ENCODE measurements at regions not wholly inside any gene's neighbourhood (a gene's known extent, or its start where the extent isn't known, plus 50 kb on each side); places are given as distances from the start of the nearest gene placed in this dataset.
A peak's percentile ranks its signal among the peaks of the same experiment; 100 is the strongest.

DNA sequence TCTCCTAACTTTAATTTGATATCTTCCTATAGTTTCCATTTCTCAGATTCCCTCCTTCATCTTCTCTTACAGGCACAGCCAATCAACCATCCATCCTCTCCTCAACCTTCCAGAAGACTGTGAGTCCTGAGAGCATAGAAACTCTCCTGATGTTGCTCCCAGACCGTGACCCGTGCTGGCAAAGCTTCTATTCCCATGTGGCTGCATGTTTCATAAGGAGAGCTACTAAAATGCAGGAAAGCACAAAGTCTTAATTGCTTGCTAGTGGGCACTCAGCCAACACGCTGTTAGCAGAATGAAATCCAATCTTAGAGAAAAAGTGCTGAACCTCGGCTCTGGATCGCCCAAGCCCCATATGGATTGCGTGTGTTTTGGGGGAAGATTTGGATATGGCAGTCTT lies 1244.7 kb upstream of the ZEB2 start:
- POLR2A ChIA-PET (ENCODE audit: low non-redundant PET) = no interaction called here
- TF ChIP-seq, protein P1, sequence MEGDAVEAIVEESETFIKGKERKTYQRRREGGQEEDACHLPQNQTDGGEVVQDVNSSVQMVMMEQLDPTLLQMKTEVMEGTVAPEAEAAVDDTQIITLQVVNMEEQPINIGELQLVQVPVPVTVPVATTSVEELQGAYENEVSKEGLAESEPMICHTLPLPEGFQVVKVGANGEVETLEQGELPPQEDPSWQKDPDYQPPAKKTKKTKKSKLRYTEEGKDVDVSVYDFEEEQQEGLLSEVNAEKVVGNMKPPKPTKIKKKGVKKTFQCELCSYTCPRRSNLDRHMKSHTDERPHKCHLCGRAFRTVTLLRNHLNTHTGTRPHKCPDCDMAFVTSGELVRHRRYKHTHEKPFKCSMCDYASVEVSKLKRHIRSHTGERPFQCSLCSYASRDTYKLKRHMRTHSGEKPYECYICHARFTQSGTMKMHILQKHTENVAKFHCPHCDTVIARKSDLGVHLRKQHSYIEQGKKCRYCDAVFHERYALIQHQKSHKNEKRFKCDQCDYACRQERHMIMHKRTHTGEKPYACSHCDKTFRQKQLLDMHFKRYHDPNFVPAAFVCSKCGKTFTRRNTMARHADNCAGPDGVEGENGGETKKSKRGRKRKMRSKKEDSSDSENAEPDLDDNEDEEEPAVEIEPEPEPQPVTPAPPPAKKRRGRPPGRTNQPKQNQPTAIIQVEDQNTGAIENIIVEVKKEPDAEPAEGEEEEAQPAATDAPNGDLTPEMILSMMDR (conservative IDR thresholded peaks at IDR 0.05; ENCODE audit: low read depth) = no peak
- DNase-seq (ENCODE audit: low spot score) = no peak
- CTCF ChIA-PET = no interaction called here
- no peak overlapping the region for H3K27ac ChIP-seq

DNA sequence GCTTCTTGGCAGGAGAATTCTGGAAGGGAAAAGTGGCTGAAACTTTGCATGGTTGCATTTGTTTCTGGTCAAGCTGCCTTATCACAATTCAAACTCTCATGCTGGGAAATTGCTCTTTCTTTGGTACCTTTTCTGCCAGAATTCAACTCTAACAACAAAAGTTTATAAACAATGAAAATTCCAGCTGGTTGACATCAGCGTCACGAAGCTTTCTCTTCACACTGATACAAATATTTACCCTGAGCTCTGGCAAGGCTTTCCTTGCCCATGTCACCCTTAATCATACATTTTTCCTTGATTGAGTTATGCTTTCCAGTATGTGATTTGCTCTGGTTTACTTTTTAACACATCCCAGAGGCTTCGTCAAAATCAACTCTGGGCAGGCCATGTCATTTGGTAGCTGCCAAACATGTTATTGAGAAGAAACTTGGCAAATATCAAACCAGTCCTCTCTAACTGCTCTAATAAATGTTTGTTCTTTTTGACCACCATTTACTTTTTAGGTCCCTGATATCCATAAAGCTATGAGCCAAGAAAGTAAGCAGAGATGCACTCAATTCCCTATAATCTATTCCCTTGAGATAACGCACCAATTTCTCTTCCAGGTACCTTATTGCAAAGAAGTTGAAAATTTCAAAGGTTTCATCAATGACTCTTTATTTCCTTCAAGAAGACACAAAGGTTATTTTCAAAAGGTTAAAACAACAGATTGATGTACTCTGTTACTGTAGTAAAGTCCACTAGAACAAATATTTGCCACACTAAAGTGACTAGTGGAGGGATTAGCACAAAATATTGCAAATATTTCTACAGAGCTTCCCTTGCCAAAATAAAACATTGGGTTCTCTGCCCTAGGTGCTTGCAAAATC lies 1241.1 kb upstream of the ZEB2 start:
- POLR2A ChIA-PET (ENCODE audit: low non-redundant PET) = no interaction called here

DNA sequence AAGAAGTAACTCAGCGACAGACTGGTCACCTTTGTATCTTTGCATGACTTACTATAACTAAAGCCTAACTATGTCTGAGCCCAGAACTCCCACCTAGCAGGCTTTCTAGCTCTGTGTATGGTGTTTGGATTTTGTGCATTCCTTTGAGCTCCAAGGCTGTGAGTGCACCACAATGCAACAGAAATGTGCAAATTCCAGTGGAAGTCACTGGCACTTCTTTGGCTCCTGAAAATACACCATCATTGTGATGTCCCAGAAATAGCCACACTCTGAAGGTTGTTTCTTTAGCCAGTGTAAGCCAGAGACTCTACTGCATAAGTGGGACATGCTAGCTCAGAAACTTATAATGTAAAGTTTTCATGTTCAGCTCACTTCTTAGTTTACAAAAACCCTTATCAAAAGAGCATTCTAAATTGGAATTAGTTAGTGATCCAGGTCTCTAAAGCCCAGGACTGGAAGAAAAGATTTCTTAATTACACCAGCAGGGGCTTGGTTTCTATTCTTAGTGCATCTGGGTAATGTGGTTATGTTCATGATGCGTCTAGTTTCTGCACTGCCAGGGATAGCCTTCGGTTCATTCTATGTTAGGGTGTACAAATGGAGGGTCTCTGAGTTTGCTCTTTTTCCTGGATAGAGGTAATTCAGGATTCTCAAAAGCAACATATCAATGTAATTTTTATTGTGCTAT lies 1239.5 kb upstream of the ZEB2 start:
- ChIA-PET CTCF (no interaction called here), POLR2A (ENCODE audit: low non-redundant PET) (no interaction called here)
- H3K27ac ChIP-seq = no peak overlapping the region
- DNase-seq (ENCODE audit: low spot score) = no peak
- TF ChIP-seq, protein P1 (conservative IDR thresholded peaks at IDR 0.05; ENCODE audit: low read depth) = no peak

More for the DNA sequence above, 1241.1 kb upstream of the ZEB2 start:
- DNase-seq (ENCODE audit: low spot score) = peak; percentile 18
- no peak overlapping the region for H3K27ac ChIP-seq
- CTCF ChIA-PET = interaction anchor here (0.6 kb wide), 1 partner anchor 918 kb away, joined by 3 read pairs; no protein-coding TSS in a partner anchor
- TF ChIP-seq, protein P1 (conservative IDR thresholded peaks at IDR 0.05; ENCODE audit: low read depth) = no peak

DNA sequence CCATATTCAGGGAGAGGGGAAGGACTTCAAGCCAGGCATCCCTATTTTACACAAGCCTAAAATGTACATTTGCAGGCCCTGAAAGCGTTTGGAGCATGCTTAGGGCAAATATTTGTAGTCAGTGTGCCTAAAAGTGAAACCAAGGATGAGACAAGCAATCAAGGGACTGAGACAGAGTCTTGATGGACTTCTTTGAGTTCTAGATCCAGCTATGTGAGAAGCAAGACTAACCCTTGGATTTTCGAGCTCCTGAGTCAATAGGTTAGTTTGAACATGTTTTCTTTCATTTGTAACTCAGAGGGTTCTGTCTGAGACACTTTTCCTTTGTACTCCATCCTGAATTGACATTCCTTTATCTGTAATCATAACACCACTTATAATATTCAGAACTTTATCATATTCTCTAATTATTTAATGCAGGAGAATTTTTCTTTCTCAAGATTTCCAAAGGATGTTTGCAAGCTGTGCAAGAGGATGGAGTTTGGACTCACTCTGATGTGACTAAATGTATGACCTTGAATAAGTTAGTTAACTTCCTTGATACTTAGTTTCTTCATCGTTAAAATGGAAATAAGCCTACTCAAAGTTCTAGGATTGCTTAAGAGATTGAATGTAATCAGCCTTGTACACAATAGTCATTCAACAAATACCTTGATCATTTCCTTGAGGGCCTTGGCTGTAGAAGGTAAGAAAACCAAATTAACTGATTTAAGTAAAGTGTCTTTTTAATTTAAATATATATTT lies 1237.8 kb upstream of the ZEB2 start:
- ChIA-PET POLR2A (ENCODE audit: low non-redundant PET) (no interaction called here), CTCF (no interaction called here)
- no peak for DNase-seq (ENCODE audit: low spot score)
- no peak overlapping the region for H3K27ac ChIP-seq
- TF ChIP-seq, protein P1 (conservative IDR thresholded peaks at IDR 0.05; ENCODE audit: low read depth) = no peak

DNA sequence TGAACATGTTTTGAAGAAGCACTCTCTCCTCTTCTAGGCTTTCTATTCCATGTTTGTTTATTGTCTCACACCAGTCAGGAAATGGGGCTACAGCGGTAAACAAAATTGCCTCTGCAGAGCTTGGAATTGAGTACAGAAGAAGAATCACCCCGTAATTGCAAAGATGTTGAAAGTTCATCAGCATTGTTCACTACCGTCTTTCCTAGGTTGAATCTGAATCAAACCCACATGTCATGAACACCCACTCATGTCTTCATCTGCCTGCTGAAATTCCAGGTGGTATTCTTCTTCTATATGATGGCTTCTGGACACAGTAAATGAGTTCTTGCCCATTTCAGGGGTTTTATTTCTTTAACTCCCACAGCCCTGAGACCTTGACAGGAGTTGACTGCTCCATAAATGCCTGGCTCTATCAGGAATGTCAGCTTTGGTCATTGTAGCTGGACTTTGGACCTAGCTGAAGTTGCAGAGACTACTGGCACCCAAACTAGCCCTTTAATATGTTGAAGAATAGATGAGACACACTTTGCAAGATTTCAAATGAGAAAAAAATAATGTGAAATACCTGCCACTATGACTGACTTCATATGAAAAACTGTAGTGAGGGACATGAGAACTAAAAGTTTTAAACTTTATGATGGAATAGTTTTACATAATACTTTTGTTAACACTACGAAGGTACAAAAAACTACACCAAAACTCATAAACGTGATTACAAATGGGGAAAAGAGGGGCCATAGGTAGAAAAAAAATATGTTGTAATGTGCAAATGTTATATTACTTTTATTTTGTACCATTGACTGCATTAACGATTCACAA lies 1235.3 kb upstream of the ZEB2 start:
- ChIA-PET POLR2A (ENCODE audit: low non-redundant PET) (no interaction called here), CTCF (no interaction called here)
- no peak overlapping the region for H3K27ac ChIP-seq
- TF ChIP-seq, protein P1 (conservative IDR thresholded peaks at IDR 0.05; ENCODE audit: low read depth) = no peak
- DNase-seq (ENCODE audit: low spot score) = no peak

DNA sequence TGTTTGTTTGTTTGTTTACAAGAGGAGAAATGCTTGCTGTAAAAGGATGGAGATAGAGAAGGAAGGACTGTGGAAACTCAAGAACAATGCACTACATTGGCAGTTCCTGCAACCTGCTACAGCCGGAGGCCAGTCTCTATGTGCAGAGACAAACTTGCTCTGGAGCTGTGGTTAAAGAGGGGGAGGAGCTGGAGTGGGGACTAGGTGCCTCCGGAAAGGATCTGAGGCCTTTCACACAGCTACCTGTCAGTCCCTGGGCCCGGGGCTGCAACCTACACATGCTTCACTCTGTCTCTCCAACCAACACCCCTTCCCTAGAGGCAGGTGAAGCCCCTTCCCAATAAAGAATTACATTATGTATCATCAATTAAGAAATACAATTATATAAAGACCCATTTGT lies 1234.0 kb upstream of the ZEB2 start:
- ChIA-PET CTCF (no interaction called here), POLR2A (ENCODE audit: low non-redundant PET) (no interaction called here)
- TF ChIP-seq, protein P1 (conservative IDR thresholded peaks at IDR 0.05; ENCODE audit: low read depth) = no peak
- no peak for DNase-seq (ENCODE audit: low spot score)
- no peak overlapping the region for H3K27ac ChIP-seq
